GM23338 (cell line): ENCODE measurements at regions not wholly inside any gene's neighbourhood (a gene's known extent, or its start where the extent isn't known, plus 50 kb on each side); places are given as distances from the start of the nearest gene placed in this dataset.

ENCODE experiments used
- ATAC-seq: fragments of 200-7000 bp; cut with Tn5 transposase; 3 replicates; pipeline ENCODE4 v1.9.1; 2020
- DNase-seq: peaks from one replicate; pipeline ENCODE4 v3.0.0-alpha.2; 2015; ENCODE audit warnings: low spot score
- H2AFZ ChIP-seq: fragments of 200-600 bp; sonication (generic); 2 replicates; pipeline ENCODE4 v1.8.0; 2016; ENCODE audit warnings: antibody characterized with exemption, mild to moderate bottlenecking, moderate library complexity
- H3F3A ChIP-seq: fragments of 200-600 bp; sonication (generic); replicated peaks from 2 replicates; pipeline ENCODE4 v1.8.0; 2017; ENCODE audit warnings: antibody characterized with exemption, mixed run types, low read depth
- H3K27ac ChIP-seq: fragments of 200-600 bp; sonication (generic); 2 replicates; pipeline ENCODE4 v1.6.1; 2016; ENCODE audit warnings: low read depth
- H3K27me3 ChIP-seq: fragments of 200-600 bp; sonication (generic); 2 replicates; pipeline ENCODE4 v1.8.0; 2016; ENCODE audit warnings: mild to moderate bottlenecking, mixed run types, moderate library complexity; ENCODE audit not compliant: insufficient read depth
- H3K36me3 ChIP-seq: fragments of 200-600 bp; sonication (generic); 2 replicates; pipeline ENCODE4 v1.8.0; 2016; ENCODE audit warnings: mild to moderate bottlenecking; ENCODE audit not compliant: insufficient read depth
- H3K4me1 ChIP-seq: fragments of 200-600 bp; sonication (generic); 2 replicates; pipeline ENCODE4 v1.8.0; 2016; ENCODE audit warnings: mild to moderate bottlenecking, moderate library complexity; ENCODE audit not compliant: insufficient read depth
- H3K4me2 ChIP-seq: fragments of 200-600 bp; sonication (generic); 2 replicates; pipeline ENCODE4 v1.7.1; 2017; ENCODE audit warnings: mixed run types
- H3K4me3 ChIP-seq: fragments of 200-600 bp; sonication (generic); 2 replicates; pipeline ENCODE4 v1.6.1; 2016; ENCODE audit warnings: mixed run types
- H3K79me2 ChIP-seq: fragments of 200-600 bp; sonication (generic); replicated peaks from 2 replicates; pipeline ENCODE4 v1.8.0; 2017; ENCODE audit warnings: mild to moderate bottlenecking; ENCODE audit not compliant: insufficient read depth
- H3K9me2 ChIP-seq: fragments of 200-600 bp; sonication (generic); 2 replicates; pipeline ENCODE4 v1.8.0; 2017; ENCODE audit not compliant: insufficient read depth
- H4K20me1 ChIP-seq: fragments of 200-600 bp; sonication (generic); replicated peaks from 2 replicates; pipeline ENCODE4 v1.8.0; 2017; ENCODE audit warnings: mild to moderate bottlenecking; ENCODE audit not compliant: insufficient read depth
- H3K27ac Mint-ChIP-seq: 2 replicates; pipeline ENCODE4 v1.8.0; 2020; ENCODE audit warnings: inconsistent platforms, mild to moderate bottlenecking, moderate library complexity, mixed read lengths
- H3K27me3 Mint-ChIP-seq: 3 replicates; pipeline ENCODE4 v1.8.0; 2022; ENCODE audit warnings: low read depth, mild to moderate bottlenecking, moderate library complexity, mixed read lengths, inconsistent platforms; ENCODE audit not compliant: insufficient read depth, poor library complexity
- H3K36me3 Mint-ChIP-seq: 3 replicates; pipeline ENCODE4 v1.8.0; 2021; ENCODE audit warnings: low read depth, mild to moderate bottlenecking, inconsistent platforms, moderate library complexity, mixed read lengths
- H3K4me1 Mint-ChIP-seq: 3 replicates; pipeline ENCODE4 v1.8.0; 2020; ENCODE audit warnings: mild to moderate bottlenecking, inconsistent platforms, mixed read lengths
- H3K4me3 Mint-ChIP-seq: 3 replicates; pipeline ENCODE4 v1.8.0; 2021; ENCODE audit warnings: moderate library complexity, mild to moderate bottlenecking, inconsistent platforms, mixed read lengths
- H3K9me3 Mint-ChIP-seq: 3 replicates; pipeline ENCODE4 v1.8.0; 2020; ENCODE audit warnings: moderate library complexity, mild to moderate bottlenecking, inconsistent platforms, mixed read lengths
- ETS1 ChIP-seq: IDR thresholded peaks from 2 replicates; pipeline ENCODE4 v1.6.1; 2016; ENCODE audit warnings: antibody characterized with exemption
- NANOG ChIP-seq: IDR thresholded peaks from 2 replicates; pipeline ENCODE4 v1.6.1; 2016; ENCODE audit warnings: antibody characterized with exemption, borderline replicate concordance
- POLR2AphosphoS5 ChIP-seq: IDR thresholded peaks from 2 replicates; pipeline ENCODE4 v1.6.1; 2016; ENCODE audit warnings: antibody characterized with exemption, low read depth
- ZNF114 ChIP-seq: fragments of 250-450 bp; sonication (Bioruptor Pico); IDR thresholded peaks from 2 replicates; pipeline ENCODE4 v1.5.0; 2020; ENCODE audit warnings: mild to moderate bottlenecking, moderate library complexity
- TF ChIP-seq, protein P1 (sequence below): fragments of 250-450 bp; sonication (Bioruptor Pico); IDR thresholded peaks from 2 replicates; pipeline ENCODE4 v1.5.0; 2020; ENCODE audit warnings: mild to moderate bottlenecking, moderate library complexity
- TF ChIP-seq, protein P2 (sequence below), 2 experiments: fragments of 200-600 bp in 1 of 2; sonication (generic) in 1 of 2; conservative IDR thresholded peaks; 2 replicates each; pipeline versions ENCODE4 v1.5.1 to v1.6.1; 2016 to 2017; ENCODE audit warnings: antibody characterized with exemption in 2 of 2, low read depth in 2 of 2, mild to moderate bottlenecking in 2 of 2, moderate library complexity in 1 of 2

- TF ChIP-seq, protein P1, sequence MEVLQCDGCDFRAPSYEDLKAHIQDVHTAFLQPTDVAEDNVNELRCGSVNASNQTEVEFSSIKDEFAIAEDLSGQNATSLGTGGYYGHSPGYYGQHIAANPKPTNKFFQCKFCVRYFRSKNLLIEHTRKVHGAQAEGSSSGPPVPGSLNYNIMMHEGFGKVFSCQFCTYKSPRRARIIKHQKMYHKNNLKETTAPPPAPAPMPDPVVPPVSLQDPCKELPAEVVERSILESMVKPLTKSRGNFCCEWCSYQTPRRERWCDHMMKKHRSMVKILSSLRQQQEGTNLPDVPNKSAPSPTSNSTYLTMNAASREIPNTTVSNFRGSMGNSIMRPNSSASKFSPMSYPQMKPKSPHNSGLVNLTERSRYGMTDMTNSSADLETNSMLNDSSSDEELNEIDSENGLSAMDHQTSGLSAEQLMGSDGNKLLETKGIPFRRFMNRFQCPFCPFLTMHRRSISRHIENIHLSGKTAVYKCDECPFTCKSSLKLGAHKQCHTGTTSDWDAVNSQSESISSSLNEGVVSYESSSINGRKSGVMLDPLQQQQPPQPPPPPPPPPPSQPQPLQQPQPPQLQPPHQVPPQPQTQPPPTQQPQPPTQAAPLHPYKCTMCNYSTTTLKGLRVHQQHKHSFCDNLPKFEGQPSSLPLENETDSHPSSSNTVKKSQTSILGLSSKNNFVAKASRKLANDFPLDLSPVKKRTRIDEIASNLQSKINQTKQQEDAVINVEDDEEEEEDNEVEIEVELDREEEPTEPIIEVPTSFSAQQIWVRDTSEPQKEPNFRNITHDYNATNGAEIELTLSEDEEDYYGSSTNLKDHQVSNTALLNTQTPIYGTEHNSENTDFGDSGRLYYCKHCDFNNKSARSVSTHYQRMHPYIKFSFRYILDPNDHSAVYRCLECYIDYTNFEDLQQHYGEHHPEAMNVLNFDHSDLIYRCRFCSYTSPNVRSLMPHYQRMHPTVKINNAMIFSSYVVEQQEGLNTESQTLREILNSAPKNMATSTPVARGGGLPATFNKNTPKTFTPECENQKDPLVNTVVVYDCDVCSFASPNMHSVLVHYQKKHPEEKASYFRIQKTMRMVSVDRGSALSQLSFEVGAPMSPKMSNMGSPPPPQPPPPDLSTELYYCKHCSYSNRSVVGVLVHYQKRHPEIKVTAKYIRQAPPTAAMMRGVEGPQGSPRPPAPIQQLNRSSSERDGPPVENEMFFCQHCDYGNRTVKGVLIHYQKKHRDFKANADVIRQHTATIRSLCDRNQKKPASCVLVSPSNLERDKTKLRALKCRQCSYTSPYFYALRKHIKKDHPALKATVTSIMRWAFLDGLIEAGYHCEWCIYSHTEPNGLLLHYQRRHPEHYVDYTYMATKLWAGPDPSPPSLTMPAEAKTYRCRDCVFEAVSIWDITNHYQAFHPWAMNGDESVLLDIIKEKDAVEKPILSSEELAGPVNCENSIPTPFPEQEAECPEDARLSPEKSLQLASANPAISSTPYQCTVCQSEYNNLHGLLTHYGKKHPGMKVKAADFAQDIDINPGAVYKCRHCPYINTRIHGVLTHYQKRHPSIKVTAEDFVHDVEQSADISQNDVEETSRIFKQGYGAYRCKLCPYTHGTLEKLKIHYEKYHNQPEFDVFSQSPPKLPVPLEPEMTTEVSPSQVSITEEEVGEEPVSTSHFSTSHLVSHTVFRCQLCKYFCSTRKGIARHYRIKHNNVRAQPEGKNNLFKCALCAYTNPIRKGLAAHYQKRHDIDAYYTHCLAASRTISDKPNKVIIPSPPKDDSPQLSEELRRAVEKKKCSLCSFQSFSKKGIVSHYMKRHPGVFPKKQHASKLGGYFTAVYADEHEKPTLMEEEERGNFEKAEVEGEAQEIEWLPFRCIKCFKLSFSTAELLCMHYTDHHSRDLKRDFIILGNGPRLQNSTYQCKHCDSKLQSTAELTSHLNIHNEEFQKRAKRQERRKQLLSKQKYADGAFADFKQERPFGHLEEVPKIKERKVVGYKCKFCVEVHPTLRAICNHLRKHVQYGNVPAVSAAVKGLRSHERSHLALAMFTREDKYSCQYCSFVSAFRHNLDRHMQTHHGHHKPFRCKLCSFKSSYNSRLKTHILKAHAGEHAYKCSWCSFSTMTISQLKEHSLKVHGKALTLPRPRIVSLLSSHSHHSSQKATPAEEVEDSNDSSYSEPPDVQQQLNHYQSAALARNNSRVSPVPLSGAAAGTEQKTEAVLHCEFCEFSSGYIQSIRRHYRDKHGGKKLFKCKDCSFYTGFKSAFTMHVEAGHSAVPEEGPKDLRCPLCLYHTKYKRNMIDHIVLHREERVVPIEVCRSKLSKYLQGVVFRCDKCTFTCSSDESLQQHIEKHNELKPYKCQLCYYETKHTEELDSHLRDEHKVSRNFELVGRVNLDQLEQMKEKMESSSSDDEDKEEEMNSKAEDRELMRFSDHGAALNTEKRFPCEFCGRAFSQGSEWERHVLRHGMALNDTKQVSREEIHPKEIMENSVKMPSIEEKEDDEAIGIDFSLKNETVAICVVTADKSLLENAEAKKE (CRISPR knock-in tag), result peak; percentile 65
These were observed 294.4 kb downstream of the NPIPA8 start (continued) for GRCh38 chr16:18041864-18042834.

DNA sequence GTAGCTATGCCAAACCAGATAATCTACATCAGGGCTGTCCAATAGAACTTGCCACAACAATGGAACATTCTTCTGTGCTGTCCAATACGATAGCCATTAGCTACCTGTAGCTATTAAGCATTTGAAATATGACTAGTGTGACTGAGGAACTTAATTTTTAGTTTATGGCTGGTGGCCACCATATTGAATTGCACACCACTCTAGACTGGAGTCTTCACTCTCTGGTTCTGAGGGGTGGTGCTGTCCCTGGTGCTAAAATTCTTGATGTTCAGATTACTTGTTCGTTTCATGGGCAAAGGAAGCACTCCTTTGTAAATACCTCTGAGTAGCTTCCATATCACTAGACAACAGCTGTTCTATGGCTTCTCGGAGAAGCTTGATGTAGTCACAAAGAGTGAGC lies 296.6 kb downstream of the NPIPA8 start:
- H3K4me1 Mint-ChIP-seq, result peaks cover 16% of the 10 kb centered on the region
- Histone ChIP-seq H3K27me3 (no peaks in the 10 kb centered on the region), H2AFZ (no peak overlapping the region), H4K20me1 (no peaks in the 10 kb centered on the region), H3K4me2 (no peak overlapping the region), H3K36me3 (no peaks in the 10 kb centered on the region), H3K4me1 (peaks cover 17% of the 10 kb centered on the region), H3F3A (no peaks in the 10 kb centered on the region), H3K4me3 (no peak overlapping the region), H3K27ac (no peak overlapping the region), H3K79me2 (no peaks in the 10 kb centered on the region), H3K9me2 (peaks cover 14% of the 10 kb centered on the region)
- H3K27me3 Mint-ChIP-seq, result peaks cover 3% of the 10 kb centered on the region
- DNase-seq, result no peak
- no peaks in the 10 kb centered on the region for H3K9me3 Mint-ChIP-seq
- no peak overlapping the region for H3K4me3 Mint-ChIP-seq
- no peaks in the 10 kb centered on the region for H3K36me3 Mint-ChIP-seq
- no peak for ATAC-seq
- H3K27ac Mint-ChIP-seq, result no peak overlapping the region
- TF ChIP-seq POLR2AphosphoS5 (no peak), ZNF114 (CRISPR knock-in tag) (no peak), ETS1 (no peak), NANOG (no peak)
- TF ChIP-seq, protein P2, sequence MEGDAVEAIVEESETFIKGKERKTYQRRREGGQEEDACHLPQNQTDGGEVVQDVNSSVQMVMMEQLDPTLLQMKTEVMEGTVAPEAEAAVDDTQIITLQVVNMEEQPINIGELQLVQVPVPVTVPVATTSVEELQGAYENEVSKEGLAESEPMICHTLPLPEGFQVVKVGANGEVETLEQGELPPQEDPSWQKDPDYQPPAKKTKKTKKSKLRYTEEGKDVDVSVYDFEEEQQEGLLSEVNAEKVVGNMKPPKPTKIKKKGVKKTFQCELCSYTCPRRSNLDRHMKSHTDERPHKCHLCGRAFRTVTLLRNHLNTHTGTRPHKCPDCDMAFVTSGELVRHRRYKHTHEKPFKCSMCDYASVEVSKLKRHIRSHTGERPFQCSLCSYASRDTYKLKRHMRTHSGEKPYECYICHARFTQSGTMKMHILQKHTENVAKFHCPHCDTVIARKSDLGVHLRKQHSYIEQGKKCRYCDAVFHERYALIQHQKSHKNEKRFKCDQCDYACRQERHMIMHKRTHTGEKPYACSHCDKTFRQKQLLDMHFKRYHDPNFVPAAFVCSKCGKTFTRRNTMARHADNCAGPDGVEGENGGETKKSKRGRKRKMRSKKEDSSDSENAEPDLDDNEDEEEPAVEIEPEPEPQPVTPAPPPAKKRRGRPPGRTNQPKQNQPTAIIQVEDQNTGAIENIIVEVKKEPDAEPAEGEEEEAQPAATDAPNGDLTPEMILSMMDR (conservative IDR thresholded peaks at IDR 0.05; ENCODE audit: low read depth in 2 of 2), result no peak
